HepG2 (cell line): ENCODE measurements at regions not wholly inside any gene's neighbourhood (a gene's known extent, or its start where the extent isn't known, plus 50 kb on each side); places are given as distances from the start of the nearest gene placed in this dataset.

Experiments used
- ATAC-seq: fragments of 200-7000 bp; cut with Tn5 transposase; 3 replicates; pipeline ENCODE4 v1.9.1; 2020; ENCODE audit warnings: mild to moderate bottlenecking, moderate library complexity
- BruUV-seq: library from RNA; stranded (reverse); fragments of 400-500 nt; replicated peaks from 2 replicates; lab custom pipeline; 2021; lab: Mats Ljungman, UMichigan
- CTCF ChIA-PET: fragments of 300-600 bp; formaldehyde crosslinking; extraction: SDS; loops from one replicate; lab custom pipeline; 2021; ENCODE audit warnings: low total read pairs, inconsistent platforms, low intra/inter-chr PET ratio; lab: Yijun Ruan, JAX
- POLR2A ChIA-PET: fragments of 350-600 bp; sonication (Branson Sonifier 250); formaldehyde crosslinking; loops from one replicate; lab custom pipeline; 2020; ENCODE audit warnings: antibody characterized with exemption, inconsistent platforms; lab: Yijun Ruan, JAX
- DNase-seq: peaks from one replicate; pipeline ENCODE4 v3.0.0-alpha.2; 2015; ENCODE audit warnings: low spot score
- FAIRE-seq: peaks from 3 replicates; lab custom pipeline; 2011; peaks lifted over from hg19 to GRCh38; lab: Jason Lieb, UNC
- H2AFZ ChIP-seq: one replicate; pipeline ENCODE4 v1.6.1; 2011; ENCODE audit warnings: low read length, inconsistent platforms
- H3K27ac ChIP-seq: fragments of 300-600 bp; 3 replicates; pipeline ENCODE4 v1.8.0; 2011; ENCODE audit warnings: mixed run types, mild to moderate bottlenecking, mixed read lengths, low read length, inconsistent platforms; ENCODE audit not compliant: insufficient read depth; ENCODE audit errors: extremely low read length
- H3K27me3 ChIP-seq, 2 experiments: fragments of 200-600 bp in 1 of 2; 2 replicates in 1 of 2; 3 replicates in 1 of 2; pipeline versions ENCODE4 v1.6.0 to v1.8.0; 2011; ENCODE audit warnings: low read length in 2 of 2, mild to moderate bottlenecking in 2 of 2, moderate library complexity in 2 of 2, inconsistent platforms in 1 of 2; ENCODE audit not compliant: insufficient read depth in 2 of 2, control insufficient read depth in 1 of 2
- H3K36me3 ChIP-seq, 2 experiments: fragments of 200-600 bp in 1 of 2; replicated peaks in 1 of 2; 2 replicates in 1 of 2; 3 replicates in 1 of 2; pipeline versions ENCODE4 v1.5.1 to v1.8.0; 2011; ENCODE audit warnings: low read length in 2 of 2, inconsistent platforms in 1 of 2; ENCODE audit not compliant: insufficient read depth in 2 of 2, control insufficient read depth in 1 of 2
- H3K4me1 ChIP-seq: 2 replicates; pipeline ENCODE4 v1.5.1; 2012; ENCODE audit warnings: low read length, inconsistent platforms; ENCODE audit not compliant: insufficient read depth
- H3K4me2 ChIP-seq: 2 replicates; pipeline ENCODE4 v1.6.0; 2011; ENCODE audit warnings: low read depth, low read length, inconsistent platforms
- H3K4me3 ChIP-seq, 3 experiments: fragments of 200-600 bp in 1 of 3; sonication (generic), shearing (Covaris generic) in 1 of 3; replicated peaks in 1 of 3; 2 replicates each; pipeline ENCODE4 v1.5.1; 2011 to 2016; ENCODE audit warnings: low read length in 3 of 3, inconsistent platforms in 2 of 3, low read depth in 2 of 3, mild to moderate bottlenecking in 2 of 3, control low read depth in 1 of 3, mixed read lengths in 1 of 3; ENCODE audit not compliant: insufficient read depth in 1 of 3
- H3K79me2 ChIP-seq: one replicate; pipeline ENCODE4 v1.6.1; 2011; ENCODE audit warnings: low read length, inconsistent platforms; ENCODE audit not compliant: insufficient read depth
- H3K9ac ChIP-seq: 2 replicates; pipeline ENCODE4 v1.6.0; 2011; ENCODE audit warnings: mild to moderate bottlenecking, low read depth, low read length, inconsistent platforms; ENCODE audit not compliant: insufficient read depth
- H3K9me3 ChIP-seq: 2 replicates; pipeline ENCODE4 v1.5.1; 2012; ENCODE audit warnings: mild to moderate bottlenecking, low read length
- H4K20me1 ChIP-seq: 2 replicates; pipeline ENCODE4 v1.6.0; 2011; ENCODE audit warnings: inconsistent platforms, mild to moderate bottlenecking, low read length, moderate library complexity; ENCODE audit not compliant: insufficient read depth
- ARNTL ChIP-seq: sonication (generic); formaldehyde crosslinking; IDR thresholded peaks from 2 replicates; pipeline ENCODE4 v1.4.0; 2020; ENCODE audit warnings: mild to moderate bottlenecking, missing genetic modification reagents
- DRAP1 ChIP-seq: IDR thresholded peaks from 2 replicates; pipeline ENCODE4 v1.6.1; 2016; ENCODE audit warnings: missing genetic modification reagents, missing compliant biosample characterization
- MLLT10 ChIP-seq: sonication (generic); formaldehyde crosslinking; IDR thresholded peaks from 2 replicates; pipeline ENCODE4 v1.4.0; 2020; ENCODE audit warnings: missing genetic modification reagents
- MXI1 ChIP-seq: IDR thresholded peaks from 3 replicates; pipeline ENCODE4 v1.6.1; 2012; ENCODE audit warnings: low read depth, low read length, inconsistent platforms, borderline replicate concordance
- NFKB2 ChIP-seq: sonication (generic); formaldehyde crosslinking; IDR thresholded peaks from 2 replicates; pipeline ENCODE4 v1.4.0; 2020; ENCODE audit warnings: missing genetic modification reagents, borderline replicate concordance
- PAX8 ChIP-seq: sonication (generic); formaldehyde crosslinking; IDR thresholded peaks from 2 replicates; pipeline ENCODE4 v1.8.0; 2022; ENCODE audit warnings: mild to moderate bottlenecking, missing genetic modification reagents, borderline replicate concordance
- TRIM24 ChIP-seq: sonication (generic); formaldehyde crosslinking; IDR thresholded peaks from 2 replicates; pipeline ENCODE4 v1.8.0; 2022; ENCODE audit warnings: mild to moderate bottlenecking, missing genetic modification reagents
- U2AF1 ChIP-seq: fragments of 200-400 bp; formaldehyde crosslinking; optimal IDR thresholded peaks from 2 replicates; pipeline ENCODE3; 2017; ENCODE audit warnings: mild to moderate bottlenecking, low read depth, low read length
- ZBTB1 ChIP-seq: sonication (generic); formaldehyde crosslinking; IDR thresholded peaks from 2 replicates; pipeline ENCODE4 v1.4.0; 2020; ENCODE audit warnings: missing genetic modification reagents, borderline replicate concordance
- ZBTB46 ChIP-seq: sonication (generic); formaldehyde crosslinking; IDR thresholded peaks from 2 replicates; pipeline ENCODE4 v1.4.0; 2020; ENCODE audit warnings: mild to moderate bottlenecking, missing genetic modification reagents, borderline replicate concordance
- ZKSCAN5 ChIP-seq: sonication (generic); formaldehyde crosslinking; IDR thresholded peaks from 2 replicates; pipeline ENCODE4 v1.5.1; 2020; ENCODE audit warnings: mild to moderate bottlenecking, missing genetic modification reagents
- ZNF24 ChIP-seq: fragments of 450-650 bp; IDR thresholded peaks from 2 replicates; pipeline ENCODE4 v1.6.1; 2017; ENCODE audit warnings: antibody characterized with exemption, mild to moderate bottlenecking
- ZNF432 ChIP-seq: sonication (generic); formaldehyde crosslinking; IDR thresholded peaks from 2 replicates; pipeline ENCODE4 v1.5.0; 2020; ENCODE audit warnings: missing genetic modification reagents, mild to moderate bottlenecking, borderline replicate concordance
- ZNF672 ChIP-seq: sonication (generic); formaldehyde crosslinking; IDR thresholded peaks from 2 replicates; pipeline ENCODE4 v1.8.1; 2022; ENCODE audit warnings: missing genetic modification reagents
- ZNF703 ChIP-seq: sonication (generic); formaldehyde crosslinking; IDR thresholded peaks from 2 replicates; pipeline ENCODE4 v1.5.1; 2020; ENCODE audit warnings: missing genetic modification reagents, mild to moderate bottlenecking, moderate library complexity, borderline replicate concordance
- ZNF749 ChIP-seq: sonication (generic); formaldehyde crosslinking; IDR thresholded peaks from 2 replicates; pipeline ENCODE4 v1.8.0; 2022; ENCODE audit warnings: mild to moderate bottlenecking, missing genetic modification reagents, moderate library complexity, borderline replicate concordance
- WGBS: methylation state at CpG from one replicate; pipeline ENCODE4 v1.1.6; 2017; ENCODE audit warnings: low lambda C conversion rate; 5-methylcytosine and 5-hydroxymethylcytosine counted together
- in situ Hi-C: cut with HindIII; loops from 2 replicates; pipeline ENCODE4 v1.10.0; 2017; ENCODE audit warnings: low pct_unique_long_range_greater_than_20kb; ENCODE audit not compliant: extremely low pct_ligation_motif_present
- intact Hi-C: fragments of 100-400 bp; cut with micrococcal nuclease; formaldehyde crosslinking; loops from one replicate; pipeline ENCODE4 v1.10.0; 2022; ENCODE audit not compliant: unreplicated experiment
- TF ChIP-seq, protein P1 (sequence below): sonication (generic); formaldehyde crosslinking; IDR thresholded peaks from 2 replicates; pipeline ENCODE4 v1.4.0; 2020; ENCODE audit warnings: missing genetic modification reagents

DNA sequence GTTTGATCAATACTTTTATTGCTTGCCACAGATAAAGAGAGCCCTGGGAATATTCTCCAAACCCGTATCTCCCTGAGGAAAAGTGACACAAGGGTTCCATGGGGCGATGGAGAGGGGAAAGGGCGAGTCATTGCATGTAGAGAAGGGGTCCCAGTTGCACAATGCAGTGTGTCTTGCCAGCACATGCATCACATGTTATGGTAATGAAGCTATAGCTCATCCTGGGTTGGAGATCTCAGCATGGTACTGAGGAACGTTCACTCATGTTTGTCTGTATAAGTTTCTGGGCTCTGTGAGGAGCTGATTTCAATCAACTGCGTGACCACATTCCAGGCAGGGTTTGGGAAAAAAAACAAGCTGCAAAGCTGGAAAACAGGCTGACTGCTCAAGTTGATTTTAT, 220.7 kb upstream of the MC4R start (continued):
- TF ChIP-seq ZNF703 = no peak
- no peak for TF ChIP-seq NFKB2

DNA sequence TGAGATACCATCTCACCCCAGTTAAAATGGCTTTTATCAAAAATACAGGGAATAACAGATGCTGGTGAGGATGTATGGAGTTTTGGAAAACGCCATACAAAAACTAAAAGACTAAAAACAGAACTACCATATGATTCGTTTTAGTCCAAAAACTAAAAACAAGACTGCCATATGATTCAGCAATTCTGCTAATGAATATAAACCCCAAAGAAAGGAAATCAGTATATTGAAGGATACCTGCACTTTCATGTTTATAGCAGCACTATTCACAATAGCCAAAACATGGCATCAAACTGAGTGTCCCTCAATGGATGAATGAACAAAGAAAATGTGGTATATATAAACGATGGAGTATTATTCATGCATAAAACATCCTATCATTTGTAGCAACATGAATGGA, 224.4 kb upstream of the MC4R start:
- POLR2A ChIA-PET = no interaction called here

More for the DNA sequence above, 224.4 kb upstream of the MC4R start:
- ATAC-seq = no peak
- Histone ChIP-seq H3K36me3 (no peaks in the 10 kb centered on the region), H4K20me1 (no peaks in the 10 kb centered on the region), H3K79me2 (no peaks in the 10 kb centered on the region), H3K9me3 (no peaks in the 10 kb centered on the region), H2AFZ (no peak overlapping the region), H3K4me1 (no peaks in the 10 kb centered on the region), H3K27ac (no peak overlapping the region), H3K9ac (no peak overlapping the region), H3K4me3 (no peak overlapping the region), H3K27me3 (no peaks in the 10 kb centered on the region), H3K4me2 (no peak overlapping the region)
- TF ChIP-seq U2AF1 (no peak), PAX8 (no peak), ZNF749 (no peak), ZBTB1 (CRISPR knock-in tag) (no peak), MLLT10 (no peak), MXI1 (no peak), ZNF24 (no peak), ZKSCAN5 (no peak), TRIM24 (CRISPR knock-in tag) (no peak), ZBTB46 (CRISPR knock-in tag) (no peak), ARNTL (CRISPR knock-in tag) (no peak), ZNF672 (no peak), ZNF432 (CRISPR knock-in tag) (no peak), DRAP1 (CRISPR knock-in tag) (no peak)
- TF ChIP-seq, protein P1, sequence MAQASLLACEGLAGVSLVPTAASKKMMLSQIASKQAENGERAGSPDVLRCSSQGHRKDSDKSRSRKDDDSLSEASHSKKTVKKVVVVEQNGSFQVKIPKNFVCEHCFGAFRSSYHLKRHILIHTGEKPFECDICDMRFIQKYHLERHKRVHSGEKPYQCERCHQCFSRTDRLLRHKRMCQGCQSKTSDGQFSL (CRISPR knock-in tag) = no peak
- DNase-seq = no peak
- intact Hi-C loops (no loop called here), in situ Hi-C loops (no loop called here)
- no peak for FAIRE-seq
- WGBS = 1% methylated on average over 3 of the region's 3 CpGs
- BruUV-seq = no TSS peak
- CTCF ChIA-PET = no interaction called here
